CD4-positive, alpha-beta T cell treated with Interleukin-15 for 4 hours (primary cell): ENCODE measurements at regions not wholly inside any gene's neighbourhood (a gene's known extent, or its start where the extent isn't known, plus 50 kb on each side); places are given as distances from the start of the nearest gene placed in this dataset.
A peak's percentile ranks its signal among the peaks of the same experiment; 100 is the strongest.
"Not testable (repeated sequence)": the region's sequence is repeated elsewhere in the genome, so short reads cannot be mapped to it uniquely, and the experiment has no call there.

Source experiments
- DNase-seq: peaks from one replicate; pipeline ENCODE4 v3.0.0-alpha.2; 2020; ENCODE audit warnings: low spot score

- no peak for DNase-seq
These were observed 111.8 kb downstream of the CAPZA3 start for GRCh38 chr12:18849761-18850160.

- no peak for DNase-seq
These were observed 112.8 kb downstream of the CAPZA3 start for GRCh38 chr12:18850752-18851151.

- DNase-seq = no peak
These were observed 113.4 kb downstream of the CAPZA3 start for GRCh38 chr12:18851271-18851670.

- DNase-seq = no peak
These were observed 115.8 kb downstream of the CAPZA3 start for GRCh38 chr12:18853570-18854366.

- no peak for DNase-seq
These were observed 119.7 kb downstream of the CAPZA3 start for GRCh38 chr12:18857656-18858055.

- no peak for DNase-seq
These were observed 121.5 kb downstream of the CAPZA3 start for GRCh38 chr12:18859400-18859799.

GRCh38 chr12:18861287-18861858 is 123.5 kb downstream of the CAPZA3 start:
- peak; percentile 14 for DNase-seq

GRCh38 chr12:18863769-18864500 is 126.0 kb downstream of the CAPZA3 start:
- no peak for DNase-seq

GRCh38 chr12:18864900-18865561 is 127.1 kb downstream of the CAPZA3 start:
- no peak for DNase-seq

GRCh38 chr12:18868717-18869116 is 130.8 kb downstream of the CAPZA3 start:
- no peak for DNase-seq

- DNase-seq = no peak
These were observed 134.9 kb downstream of the CAPZA3 start for GRCh38 chr12:18872770-18873169.

- DNase-seq = no peak
These were observed 140.8 kb downstream of the CAPZA3 start for GRCh38 chr12:18878676-18879180.

- DNase-seq = no peak
These were observed 144.8 kb downstream of the CAPZA3 start for GRCh38 chr12:18882690-18883089.

GRCh38 chr12:18886962-18887361 is 149.0 kb downstream of the CAPZA3 start:
- DNase-seq = no peak

- no peak for DNase-seq
These were observed 149.4 kb downstream of the CAPZA3 start for GRCh38 chr12:18887368-18887767.

GRCh38 chr12:18888047-18888446 is 150.1 kb downstream of the CAPZA3 start:
- no peak for DNase-seq

GRCh38 chr12:18890621-18891020 is 152.7 kb downstream of the CAPZA3 start:
- DNase-seq = not testable (repeated sequence)

GRCh38 chr12:18895540-18895939 is 157.6 kb downstream of the CAPZA3 start:
- no peak for DNase-seq

- DNase-seq = no peak
These were observed 158.0 kb downstream of the CAPZA3 start for GRCh38 chr12:18895946-18896345.

GRCh38 chr12:18897823-18898222 is 159.9 kb downstream of the CAPZA3 start:
- DNase-seq = no peak

- no peak for DNase-seq
These were observed 160.6 kb downstream of the CAPZA3 start for GRCh38 chr12:18898470-18898869.

- no peak for DNase-seq
These were observed 161.2 kb downstream of the CAPZA3 start for GRCh38 chr12:18899162-18899561.
